ENCODE measurements at regions not wholly inside any gene's neighbourhood (a gene's known extent, or its start where the extent isn't known, plus 50 kb on each side); places are given as distances from the start of the nearest gene placed in this dataset.

GRCh38 chr12:131375261-131375971 is 335.5 kb upstream of the SFSWAP start:
- Histone ChIP-seq H3K36me3 (no peaks in the 10 kb centered on the region), H3K4me3 (no peak overlapping the region), H3K27ac (no peak overlapping the region), H3K9me3 (no peaks in the 10 kb centered on the region), H3K4me1 (no peaks in the 10 kb centered on the region), H3K27me3 (peaks cover 0 to 18% of the 10 kb centered on the region in 2 donors)
- TF ChIP-seq, protein P1, sequence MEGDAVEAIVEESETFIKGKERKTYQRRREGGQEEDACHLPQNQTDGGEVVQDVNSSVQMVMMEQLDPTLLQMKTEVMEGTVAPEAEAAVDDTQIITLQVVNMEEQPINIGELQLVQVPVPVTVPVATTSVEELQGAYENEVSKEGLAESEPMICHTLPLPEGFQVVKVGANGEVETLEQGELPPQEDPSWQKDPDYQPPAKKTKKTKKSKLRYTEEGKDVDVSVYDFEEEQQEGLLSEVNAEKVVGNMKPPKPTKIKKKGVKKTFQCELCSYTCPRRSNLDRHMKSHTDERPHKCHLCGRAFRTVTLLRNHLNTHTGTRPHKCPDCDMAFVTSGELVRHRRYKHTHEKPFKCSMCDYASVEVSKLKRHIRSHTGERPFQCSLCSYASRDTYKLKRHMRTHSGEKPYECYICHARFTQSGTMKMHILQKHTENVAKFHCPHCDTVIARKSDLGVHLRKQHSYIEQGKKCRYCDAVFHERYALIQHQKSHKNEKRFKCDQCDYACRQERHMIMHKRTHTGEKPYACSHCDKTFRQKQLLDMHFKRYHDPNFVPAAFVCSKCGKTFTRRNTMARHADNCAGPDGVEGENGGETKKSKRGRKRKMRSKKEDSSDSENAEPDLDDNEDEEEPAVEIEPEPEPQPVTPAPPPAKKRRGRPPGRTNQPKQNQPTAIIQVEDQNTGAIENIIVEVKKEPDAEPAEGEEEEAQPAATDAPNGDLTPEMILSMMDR (IDR thresholded peaks at IDR 0.05): no peak
- intact Hi-C loops (cut with DNase I; ENCODE audit: low total_unique reads): no loop called here
- no peak for DNase-seq

DNA sequence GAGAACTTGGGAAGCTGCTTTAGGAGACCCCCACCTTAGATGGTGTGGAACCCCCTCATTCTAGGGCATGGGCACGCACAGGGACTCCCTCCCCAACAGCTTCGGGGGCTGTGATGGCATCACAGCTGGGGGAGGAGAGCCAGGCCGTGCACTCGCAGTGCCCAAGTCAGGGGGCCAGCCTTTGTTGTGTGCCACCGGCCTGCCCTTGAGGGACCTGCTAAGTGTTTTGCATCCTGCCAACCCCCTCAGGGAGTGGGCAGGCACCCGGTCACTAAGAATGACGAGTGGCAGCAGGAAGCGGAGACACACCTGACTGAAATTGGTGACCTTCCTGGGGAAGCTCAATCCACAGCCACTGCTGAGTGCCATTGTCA is 334.9 kb upstream of the SFSWAP start:
- H3K27ac ChIP-seq: no peak overlapping the region
- intact Hi-C loops (cut with DNase I; ENCODE audit: low total_unique reads): no loop called here
- H3K27me3 ChIP-seq: peaks cover 0 to 18% of the 10 kb centered on the region in 2 donors
- no peaks in the 10 kb centered on the region for H3K36me3 ChIP-seq
- no peak for DNase-seq
- TF ChIP-seq, protein P1 (IDR thresholded peaks at IDR 0.05): no peak
- no peaks in the 10 kb centered on the region for H3K9me3 ChIP-seq
- H3K4me1 ChIP-seq: no peaks in the 10 kb centered on the region
- H3K4me3 ChIP-seq: no peak overlapping the region

DNA sequence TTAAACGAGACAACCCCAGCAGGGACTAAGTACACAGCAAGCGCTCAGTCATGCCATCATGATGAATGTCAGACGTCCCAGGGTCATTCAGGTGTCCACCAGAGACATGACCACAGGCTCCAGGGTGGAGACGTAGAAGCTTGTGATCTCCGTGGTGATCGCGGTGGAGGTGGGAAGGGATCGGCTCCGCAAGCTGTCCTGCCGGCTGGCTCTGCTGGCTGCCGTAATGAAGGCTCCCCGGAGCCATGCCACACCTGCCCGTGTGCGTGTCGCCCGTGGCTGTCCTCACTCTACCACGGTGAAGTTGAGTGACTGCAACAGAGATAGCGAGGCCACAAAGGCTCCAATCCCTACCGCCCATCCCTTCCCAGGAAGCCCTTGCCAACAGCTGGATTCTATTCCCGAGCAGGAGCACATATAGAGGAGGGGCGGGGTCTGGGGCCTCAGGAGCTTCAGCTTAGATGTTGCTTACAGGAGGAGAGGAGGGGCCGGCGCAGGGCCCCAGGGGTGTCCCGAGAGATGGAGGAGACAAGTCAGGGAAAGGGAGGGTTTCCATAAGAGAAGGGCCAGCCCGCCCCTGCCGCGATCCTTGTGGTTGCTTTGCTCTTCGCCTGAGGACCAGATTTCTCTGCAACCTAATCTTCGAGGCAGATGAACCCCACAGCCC is 332.6 kb upstream of the SFSWAP start:
- intact Hi-C loops (cut with DNase I; ENCODE audit: low total_unique reads): no loop called here
- Histone ChIP-seq H3K4me1 (no peaks in the 10 kb centered on the region), H3K27me3 (peaks cover 0 to 32% of the 10 kb centered on the region in 2 donors), H3K27ac (no peak overlapping the region), H3K4me3 (no peak overlapping the region), H3K9me3 (no peaks in the 10 kb centered on the region), H3K36me3 (no peaks in the 10 kb centered on the region)
- TF ChIP-seq, protein P1 (IDR thresholded peaks at IDR 0.05): no peak
- DNase-seq: peak in 1 of 2 donors; percentile 51

DNA sequence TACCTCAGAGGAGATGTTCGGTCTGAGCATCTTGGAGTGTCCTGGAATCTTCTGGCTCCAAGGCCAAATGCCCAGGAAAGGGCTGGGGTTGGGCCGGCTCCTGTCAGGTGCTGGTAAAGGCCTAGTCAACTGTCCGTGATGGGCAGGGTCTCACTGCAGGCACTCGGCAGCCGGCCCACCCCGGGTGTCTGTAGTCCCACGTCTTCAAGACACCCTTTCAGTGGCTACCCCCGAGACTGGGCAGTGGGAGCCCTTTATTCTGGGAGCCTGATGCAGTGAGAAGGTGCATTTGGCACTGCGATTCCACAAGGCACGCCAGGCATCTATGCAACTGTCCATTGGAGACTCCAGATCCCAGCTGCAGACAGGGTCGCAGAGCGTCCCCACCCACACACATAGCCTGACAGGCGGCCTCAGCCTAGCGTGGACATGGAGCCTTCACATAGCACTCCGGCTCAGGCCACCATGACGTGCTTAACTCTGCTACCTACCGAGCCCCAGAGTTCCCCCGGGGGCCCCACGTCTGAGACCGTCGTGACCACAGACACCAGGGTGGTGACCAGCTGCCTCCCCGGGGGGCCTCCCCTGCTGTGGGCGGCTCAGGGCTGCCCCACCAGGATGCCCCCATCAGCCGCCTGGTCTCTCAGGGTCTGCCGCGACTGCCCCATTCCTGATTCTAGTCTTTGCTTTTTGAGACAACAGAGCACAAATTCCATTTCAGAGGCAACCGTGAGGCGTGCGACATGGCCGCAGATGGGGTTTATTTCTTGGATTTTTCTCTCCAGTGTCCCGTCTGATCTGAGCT is 331.8 kb upstream of the SFSWAP start:
- no peaks in the 10 kb centered on the region for H3K4me1 ChIP-seq
- H3K27me3 ChIP-seq: peaks cover 0 to 39% of the 10 kb centered on the region in 2 donors
- H3K4me3 ChIP-seq: no peak overlapping the region
- no peak overlapping the region for H3K27ac ChIP-seq
- intact Hi-C loops (cut with DNase I; ENCODE audit: low total_unique reads): no loop called here
- H3K36me3 ChIP-seq: no peaks in the 10 kb centered on the region
- TF ChIP-seq, protein P1 (IDR thresholded peaks at IDR 0.05): no peak
- H3K9me3 ChIP-seq: no peaks in the 10 kb centered on the region
- DNase-seq: no peak

- H3K27me3 ChIP-seq: peaks cover 0 to 46% of the 10 kb centered on the region in 2 donors
- H3K9me3 ChIP-seq: no peaks in the 10 kb centered on the region
- TF ChIP-seq, protein P1 (IDR thresholded peaks at IDR 0.05): no peak
- no peak overlapping the region for H3K27ac ChIP-seq
- intact Hi-C loops (cut with DNase I; ENCODE audit: low total_unique reads): no loop called here
- no peaks in the 10 kb centered on the region for H3K36me3 ChIP-seq
- no peak for DNase-seq
- H3K4me1 ChIP-seq: no peaks in the 10 kb centered on the region
- no peak overlapping the region for H3K4me3 ChIP-seq
Observed at GRCh38 chr12:131379738-131380137, 331.2 kb upstream of the SFSWAP start.
